Fibroblast of mammary gland (primary cell): ENCODE measurements at regions not wholly inside any gene's neighbourhood (a gene's known extent, or its start where the extent isn't known, plus 50 kb on each side); places are given as distances from the start of the nearest gene placed in this dataset.

ENCODE experiments used
- DNase-seq: peaks from one replicate; pipeline ENCODE4 v3.0.0-alpha.2; 2010; ENCODE audit warnings: low read depth
- H3K4me3 ChIP-seq: 2 replicates; pipeline ENCODE4 v1.5.1; 2011; ENCODE audit warnings: low read depth, mild to moderate bottlenecking, low read length, moderate library complexity; ENCODE audit not compliant: control insufficient read depth
- TF ChIP-seq, protein P1 (sequence below): conservative IDR thresholded peaks from 2 replicates; pipeline ENCODE4 v1.5.1; 2011; ENCODE audit warnings: low read depth, low read length, inconsistent platforms; ENCODE audit not compliant: control insufficient read depth, insufficient read depth

DNA sequence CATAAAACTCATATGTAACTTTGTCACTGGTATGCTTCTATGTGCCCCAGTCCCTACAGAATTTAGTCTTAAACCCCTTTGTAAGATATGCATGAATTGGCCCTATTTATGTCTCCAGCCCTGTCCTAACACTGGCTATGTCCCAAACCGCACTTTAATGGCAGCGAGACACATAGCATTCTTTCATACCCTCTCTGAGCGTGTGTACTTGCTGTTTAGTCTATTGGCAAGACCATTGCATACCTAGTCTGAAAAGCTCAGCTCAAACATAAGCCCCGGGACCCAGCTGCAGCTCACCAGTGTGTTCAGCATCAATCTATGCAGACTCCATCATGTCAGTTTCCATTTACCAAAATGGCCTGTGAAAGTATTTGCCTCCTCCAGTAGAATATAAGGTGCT is 1018.4 kb upstream of the TENM3 start:
- H3K4me3 ChIP-seq: no peak overlapping the region
- DNase-seq: no peak
- TF ChIP-seq, protein P1, sequence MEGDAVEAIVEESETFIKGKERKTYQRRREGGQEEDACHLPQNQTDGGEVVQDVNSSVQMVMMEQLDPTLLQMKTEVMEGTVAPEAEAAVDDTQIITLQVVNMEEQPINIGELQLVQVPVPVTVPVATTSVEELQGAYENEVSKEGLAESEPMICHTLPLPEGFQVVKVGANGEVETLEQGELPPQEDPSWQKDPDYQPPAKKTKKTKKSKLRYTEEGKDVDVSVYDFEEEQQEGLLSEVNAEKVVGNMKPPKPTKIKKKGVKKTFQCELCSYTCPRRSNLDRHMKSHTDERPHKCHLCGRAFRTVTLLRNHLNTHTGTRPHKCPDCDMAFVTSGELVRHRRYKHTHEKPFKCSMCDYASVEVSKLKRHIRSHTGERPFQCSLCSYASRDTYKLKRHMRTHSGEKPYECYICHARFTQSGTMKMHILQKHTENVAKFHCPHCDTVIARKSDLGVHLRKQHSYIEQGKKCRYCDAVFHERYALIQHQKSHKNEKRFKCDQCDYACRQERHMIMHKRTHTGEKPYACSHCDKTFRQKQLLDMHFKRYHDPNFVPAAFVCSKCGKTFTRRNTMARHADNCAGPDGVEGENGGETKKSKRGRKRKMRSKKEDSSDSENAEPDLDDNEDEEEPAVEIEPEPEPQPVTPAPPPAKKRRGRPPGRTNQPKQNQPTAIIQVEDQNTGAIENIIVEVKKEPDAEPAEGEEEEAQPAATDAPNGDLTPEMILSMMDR: no peak

DNA sequence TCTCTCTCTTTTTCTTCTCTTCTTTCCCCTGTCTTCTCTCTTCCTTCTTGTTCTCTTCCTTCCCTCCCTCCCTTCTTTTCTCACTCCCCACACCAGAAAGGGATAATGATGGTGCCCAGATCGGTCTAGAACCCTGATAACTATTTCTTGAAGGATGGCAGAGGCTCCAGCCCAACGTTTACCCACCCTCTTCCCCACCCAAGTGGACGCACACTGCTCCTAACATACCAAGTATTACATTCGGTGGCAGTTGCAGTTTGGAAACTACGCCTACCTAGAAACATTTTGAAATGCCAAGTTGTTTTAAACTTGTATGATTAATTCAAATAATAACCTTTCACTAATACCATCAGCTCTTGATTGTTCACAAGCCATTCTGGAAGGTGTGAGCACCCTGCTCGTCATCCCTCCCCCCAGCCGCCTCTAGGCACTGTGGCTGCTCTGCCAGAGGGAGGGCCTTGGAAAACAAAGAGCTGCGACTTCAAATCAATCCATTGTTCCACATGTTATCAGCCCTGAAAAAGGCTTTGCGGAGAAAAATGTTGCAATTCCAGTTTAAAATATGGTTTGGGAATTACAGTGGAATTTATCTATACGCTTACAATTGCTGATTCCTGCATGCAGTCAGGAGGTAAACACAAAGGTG is 1017.5 kb upstream of the TENM3 start:
- H3K4me3 ChIP-seq: no peak overlapping the region
- no peak for DNase-seq
- TF ChIP-seq, protein P1: no peak

DNA sequence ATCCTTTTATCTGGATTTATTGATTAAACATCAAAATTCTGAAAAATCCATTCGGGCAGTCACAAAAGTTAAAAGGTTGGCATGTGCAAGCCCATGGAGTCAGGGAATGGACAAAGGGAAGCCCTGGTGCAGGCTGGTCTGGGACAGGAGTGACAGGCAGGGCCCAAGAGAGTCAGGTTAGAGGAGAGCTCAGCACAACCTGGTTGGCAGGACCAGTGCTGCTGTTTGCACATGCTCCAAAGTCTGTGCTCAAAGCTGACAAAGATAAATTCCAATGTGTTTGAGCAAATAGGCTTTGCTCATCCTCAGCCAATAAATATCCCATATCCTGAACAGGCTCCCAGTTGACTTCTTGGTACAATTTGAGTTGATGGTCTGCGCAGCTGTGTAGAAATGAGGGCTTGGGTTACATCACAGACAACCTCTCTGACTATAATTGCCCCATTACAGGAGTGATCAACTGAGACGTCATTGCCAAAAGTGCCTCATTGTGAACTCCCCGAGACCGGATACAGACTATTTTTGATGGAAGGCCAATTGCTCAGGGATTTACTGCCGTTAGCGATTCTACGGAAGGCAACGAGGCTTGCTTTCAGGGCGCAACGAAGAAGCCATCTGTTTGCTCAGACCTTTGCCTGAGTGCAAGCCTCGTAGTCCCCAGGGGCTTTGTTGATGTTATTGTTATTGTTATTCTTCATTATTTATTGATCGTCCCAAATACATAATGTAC is 1008.1 kb upstream of the TENM3 start:
- no peak overlapping the region for H3K4me3 ChIP-seq
- TF ChIP-seq, protein P1: no peak
- DNase-seq: no peak

DNA sequence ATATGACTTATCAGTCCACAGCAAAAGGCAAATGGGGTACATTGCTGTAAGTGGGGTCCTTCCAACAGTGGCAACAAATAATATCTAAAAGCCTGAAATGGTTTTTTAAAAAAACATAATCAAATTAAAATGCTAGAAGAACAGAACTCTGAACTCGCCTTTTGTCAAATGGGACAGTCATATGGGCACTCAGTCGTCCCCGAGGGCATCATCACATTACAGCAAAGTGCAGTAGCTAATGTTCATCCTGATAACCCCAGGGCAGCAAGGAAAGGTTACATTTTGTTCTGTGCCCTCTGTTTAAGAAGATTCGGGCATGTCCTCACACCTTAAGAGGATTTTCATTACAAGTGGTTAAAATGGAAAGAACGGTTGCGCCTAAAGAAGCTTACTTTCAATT is 997.9 kb upstream of the TENM3 start:
- no peak overlapping the region for H3K4me3 ChIP-seq
- TF ChIP-seq, protein P1: no peak
- no peak for DNase-seq

DNA sequence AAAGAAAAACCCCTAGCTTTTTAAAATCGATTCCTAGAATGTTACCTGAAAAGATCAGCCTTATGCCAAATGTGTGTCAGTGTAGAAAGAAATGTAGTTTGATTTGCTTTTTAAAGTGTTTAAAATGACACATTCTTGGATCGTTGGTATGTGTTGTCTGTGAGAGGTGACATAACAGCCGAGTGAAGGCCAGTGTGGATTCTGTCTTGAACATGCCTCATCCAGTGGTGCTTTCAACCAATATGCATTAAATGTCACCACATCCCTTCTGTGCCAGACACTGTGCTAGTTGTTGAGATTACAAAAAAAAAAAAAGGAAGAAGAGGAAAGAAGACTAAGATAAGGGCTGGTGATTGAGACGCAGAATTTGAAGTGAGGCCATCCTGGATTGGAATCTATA is 994.2 kb upstream of the TENM3 start:
- TF ChIP-seq, protein P1: no peak
- DNase-seq: no peak
- no peak overlapping the region for H3K4me3 ChIP-seq

DNA sequence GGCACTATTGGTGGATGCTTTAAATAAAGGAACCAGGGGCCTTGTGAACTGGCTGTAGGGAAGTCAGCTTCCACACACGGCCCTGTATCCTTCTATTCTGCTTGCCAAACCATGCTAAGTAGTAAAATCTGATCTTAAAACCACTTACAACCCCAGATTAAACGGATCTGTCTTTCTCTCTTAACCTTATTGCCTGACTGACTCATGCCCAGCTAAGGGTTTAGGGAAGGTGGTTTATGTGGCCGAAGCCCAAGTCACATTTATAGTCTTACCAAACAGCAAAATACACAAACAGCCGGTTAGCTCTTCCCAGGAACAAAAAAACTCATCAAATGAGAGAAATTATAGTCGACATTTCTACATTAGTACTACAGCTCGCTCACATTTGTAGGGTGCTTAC is 988.4 kb upstream of the TENM3 start:
- TF ChIP-seq, protein P1: no peak
- no peak for DNase-seq
- H3K4me3 ChIP-seq: no peak overlapping the region
